CD1c-positive myeloid dendritic cell (primary cell): ENCODE measurements at regions not wholly inside any gene's neighbourhood (a gene's known extent, or its start where the extent isn't known, plus 50 kb on each side); places are given as distances from the start of the nearest gene placed in this dataset.
"Not testable (repeated sequence)": the region's sequence is repeated elsewhere in the genome, so short reads cannot be mapped to it uniquely, and the experiment has no call there.

Experiments
- DNase-seq: peaks from one replicate; pipeline ENCODE4 v3.0.0-alpha.2; 2016; ENCODE audit errors: extremely low spot score

GRCh38 chr5:1652873-1653697 is 129.3 kb upstream of the LPCAT1 start:
- DNase-seq: peak; percentile 7

- DNase-seq: no peak
Observed at GRCh38 chr5:1651971-1652872, 128.5 kb upstream of the LPCAT1 start.

DNA sequence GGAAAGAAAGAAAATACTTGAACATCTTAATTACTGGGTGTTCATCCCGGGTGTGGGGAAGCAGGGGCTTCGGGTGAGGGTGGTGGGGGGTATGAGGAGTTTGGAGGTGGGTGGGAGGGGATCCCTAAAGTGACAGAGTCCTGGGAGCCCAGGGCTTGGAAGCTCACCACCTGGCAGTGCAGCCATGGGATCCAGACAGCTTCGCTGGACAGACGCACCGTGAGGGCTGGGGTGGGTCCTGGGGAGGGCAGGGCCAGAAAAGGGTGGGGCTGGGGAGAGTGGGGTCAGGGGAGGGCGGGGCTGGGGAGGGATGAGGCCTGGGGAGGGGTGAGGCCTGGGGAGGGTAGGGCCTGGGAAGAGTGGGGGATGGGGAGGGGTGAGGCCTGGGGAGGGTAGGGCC is 127.5 kb upstream of the LPCAT1 start:
- no peak for DNase-seq

DNA sequence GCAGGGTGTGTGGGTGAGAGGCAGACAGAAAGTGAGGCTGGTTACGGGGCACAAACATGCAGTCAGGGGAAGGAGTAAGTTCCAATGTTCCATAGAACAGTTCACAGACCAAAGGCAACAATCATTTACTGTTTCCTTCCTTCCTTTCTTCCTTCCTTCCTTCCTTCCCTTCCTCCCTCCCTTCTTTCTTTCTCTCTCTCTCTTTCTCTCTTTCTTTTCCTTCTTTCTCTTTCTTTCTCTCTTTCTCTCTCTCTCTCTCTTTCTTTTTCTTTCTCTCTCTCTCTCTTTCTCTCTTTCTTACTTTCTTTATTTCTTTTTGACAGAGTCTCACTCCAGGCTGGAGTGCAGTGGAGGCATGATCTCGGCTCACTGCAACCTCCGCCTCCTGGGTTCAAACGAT is 125.8 kb upstream of the LPCAT1 start:
- no peak for DNase-seq

GRCh38 chr5:1648806-1649205 is 125.0 kb upstream of the LPCAT1 start:
- DNase-seq: no peak

DNA sequence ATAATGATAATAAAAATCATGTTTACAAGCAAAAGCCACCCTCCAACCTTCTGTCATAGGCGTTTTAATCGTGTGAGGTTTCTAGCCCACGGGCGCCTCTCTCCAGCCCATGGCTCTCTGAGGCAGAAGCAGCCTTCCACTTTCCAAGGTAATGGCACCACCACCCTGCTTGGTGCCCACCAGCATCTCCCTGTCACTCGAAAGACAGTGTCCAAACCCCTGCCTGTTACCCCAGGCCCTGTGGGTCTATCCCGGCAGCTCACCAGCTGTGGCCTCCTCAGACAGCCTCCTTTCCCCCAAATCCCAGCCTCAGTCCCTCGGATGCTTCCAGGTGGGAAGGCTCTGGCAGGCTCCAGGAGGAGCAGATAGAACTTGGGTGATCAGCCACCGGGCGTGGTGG is 123.8 kb upstream of the LPCAT1 start:
- DNase-seq: no peak

GRCh38 chr5:1644810-1645571 is 121.2 kb upstream of the LPCAT1 start:
- peak; percentile 85 for DNase-seq

GRCh38 chr5:1644393-1644809 is 120.6 kb upstream of the LPCAT1 start:
- not testable (repeated sequence) for DNase-seq

- DNase-seq: no peak
Observed at GRCh38 chr5:1643651-1644392, 120.1 kb upstream of the LPCAT1 start.

- DNase-seq: no peak
Observed at GRCh38 chr5:1642621-1643061, 118.9 kb upstream of the LPCAT1 start.

DNA sequence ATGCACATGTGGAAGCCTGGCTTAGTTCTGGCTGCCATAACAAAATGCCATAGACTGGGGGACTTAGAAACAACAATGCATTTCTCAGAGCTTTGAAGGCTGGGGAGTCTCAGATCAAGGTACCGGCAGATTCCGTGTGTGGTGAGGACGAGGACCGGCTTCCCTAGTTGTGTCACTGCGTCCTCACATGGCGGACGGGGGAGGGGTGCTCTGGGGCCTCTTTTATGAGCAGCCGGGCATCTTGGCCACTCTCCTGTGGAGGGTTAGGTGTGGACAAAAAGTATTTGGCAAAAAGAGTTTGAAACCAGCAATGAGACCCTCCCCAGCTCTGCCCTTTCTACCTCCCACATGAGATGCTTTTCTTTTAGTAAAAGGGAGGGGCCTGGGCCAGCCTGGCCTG is 118.5 kb upstream of the LPCAT1 start:
- no peak for DNase-seq

DNA sequence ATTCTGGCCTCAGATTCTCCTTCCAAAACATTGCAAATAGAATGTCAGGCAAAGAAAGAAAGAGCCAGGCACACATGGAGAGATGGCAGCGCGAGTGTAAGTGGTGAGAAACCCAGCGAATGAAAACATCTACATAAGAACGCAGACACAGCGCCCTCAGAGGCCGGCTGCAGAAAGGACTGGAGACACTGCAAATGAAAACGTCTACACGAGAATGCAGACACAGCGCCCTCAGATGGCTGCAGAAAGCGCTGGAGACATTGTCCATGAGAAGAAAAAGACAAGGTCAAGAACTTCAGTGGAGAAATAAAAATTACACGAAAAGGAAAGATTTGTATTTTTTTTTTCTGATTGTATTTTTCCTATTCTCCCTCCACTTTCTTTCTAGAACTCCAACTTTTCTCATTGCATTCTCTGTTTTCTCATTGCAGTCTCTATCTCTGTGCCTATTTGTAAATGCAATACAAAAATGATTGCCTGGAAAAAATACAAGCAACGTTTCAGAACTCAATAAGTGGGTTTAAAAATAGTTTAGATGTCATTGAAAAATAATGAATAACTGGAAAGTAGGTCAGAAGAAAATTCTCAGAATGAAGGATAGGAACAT is 117.9 kb upstream of the LPCAT1 start:
- DNase-seq: peak; percentile 84

DNA sequence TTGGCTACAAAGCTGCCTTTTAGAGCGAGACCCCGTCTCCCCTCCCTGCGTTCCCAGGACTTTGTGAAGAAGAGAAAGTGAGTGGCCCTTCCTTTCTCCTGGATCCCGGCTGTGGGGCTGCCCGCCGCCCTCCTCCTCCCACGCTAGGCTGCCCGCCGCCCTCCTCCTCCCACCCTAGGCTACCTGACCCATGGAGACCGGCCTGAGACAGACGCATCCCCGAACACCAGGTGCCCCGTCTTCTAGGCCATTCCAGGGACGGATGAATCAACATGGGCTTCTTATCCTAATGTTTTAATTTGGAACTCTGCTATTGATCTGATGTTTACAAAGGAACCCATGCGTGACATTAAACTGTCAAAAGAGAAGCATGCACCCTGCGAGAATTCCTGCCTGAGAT is 117.3 kb upstream of the LPCAT1 start:
- DNase-seq: no peak

DNA sequence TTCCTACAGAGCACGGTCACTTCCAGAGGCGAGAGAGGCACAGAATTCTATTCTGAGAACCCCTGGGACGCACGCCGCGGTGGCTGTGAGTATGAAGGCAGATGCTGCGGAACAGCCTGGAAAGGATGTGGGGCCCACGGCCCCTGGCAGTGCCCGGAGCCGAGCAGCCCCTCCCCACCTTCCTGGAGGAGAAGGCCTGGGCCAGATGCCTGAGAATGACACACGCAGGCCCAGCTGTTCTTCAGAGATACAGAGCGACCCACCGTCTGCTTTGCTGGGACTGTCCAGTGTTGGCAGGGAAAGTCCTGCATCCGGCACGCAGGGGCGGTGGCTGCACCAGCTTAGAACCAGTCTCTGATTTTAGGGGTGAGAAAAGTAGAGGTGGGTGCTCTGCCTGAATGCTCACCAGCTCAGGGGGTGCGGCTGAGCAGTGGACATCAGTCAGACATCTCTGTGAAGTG is 116.7 kb upstream of the LPCAT1 start:
- no peak for DNase-seq

- no peak for DNase-seq
Observed at GRCh38 chr5:1639757-1640156, 116.0 kb upstream of the LPCAT1 start.

GRCh38 chr5:1638658-1639400 is 115.1 kb upstream of the LPCAT1 start:
- no peak for DNase-seq

DNA sequence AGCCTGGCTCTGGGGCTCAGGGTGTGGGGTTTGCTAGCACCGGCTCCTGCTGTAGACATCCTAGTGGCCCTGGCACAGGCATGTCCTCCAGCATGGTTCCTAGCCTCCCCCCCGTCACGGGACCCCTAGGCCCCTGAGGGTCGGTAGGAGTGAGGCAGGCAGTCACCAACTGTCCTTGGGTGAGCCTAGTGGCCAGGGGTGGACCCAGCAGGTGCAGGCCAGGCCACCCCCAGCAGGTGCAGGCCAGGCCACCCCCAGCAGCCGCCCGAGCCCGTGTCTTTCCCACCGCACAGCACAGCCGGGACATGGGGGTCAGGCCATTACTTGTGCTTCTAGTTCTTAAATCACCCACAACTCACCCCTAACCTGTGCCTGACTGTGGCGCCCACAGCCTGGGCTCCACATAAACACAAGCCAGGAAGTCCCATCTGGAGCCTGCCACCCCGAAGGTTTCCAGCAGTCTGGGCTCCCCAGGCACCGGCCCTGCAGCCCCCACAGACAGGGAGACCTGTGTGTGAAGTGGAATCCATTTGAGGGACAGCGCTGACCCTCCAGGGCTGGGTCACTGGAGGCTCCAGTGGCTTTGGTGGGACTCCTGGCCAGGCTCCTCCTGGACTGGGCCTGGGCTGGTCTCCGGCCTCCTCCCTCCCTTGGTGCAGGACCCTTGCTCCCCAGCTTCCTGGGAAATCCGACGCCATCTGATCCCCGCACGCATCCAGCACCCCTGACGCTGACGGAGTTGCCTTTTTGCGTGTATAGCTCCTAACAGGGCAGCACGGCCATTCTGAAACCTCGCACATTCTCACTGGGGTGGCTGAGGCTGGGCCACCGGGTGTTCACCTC is 114.1 kb upstream of the LPCAT1 start:
- DNase-seq: no peak

DNA sequence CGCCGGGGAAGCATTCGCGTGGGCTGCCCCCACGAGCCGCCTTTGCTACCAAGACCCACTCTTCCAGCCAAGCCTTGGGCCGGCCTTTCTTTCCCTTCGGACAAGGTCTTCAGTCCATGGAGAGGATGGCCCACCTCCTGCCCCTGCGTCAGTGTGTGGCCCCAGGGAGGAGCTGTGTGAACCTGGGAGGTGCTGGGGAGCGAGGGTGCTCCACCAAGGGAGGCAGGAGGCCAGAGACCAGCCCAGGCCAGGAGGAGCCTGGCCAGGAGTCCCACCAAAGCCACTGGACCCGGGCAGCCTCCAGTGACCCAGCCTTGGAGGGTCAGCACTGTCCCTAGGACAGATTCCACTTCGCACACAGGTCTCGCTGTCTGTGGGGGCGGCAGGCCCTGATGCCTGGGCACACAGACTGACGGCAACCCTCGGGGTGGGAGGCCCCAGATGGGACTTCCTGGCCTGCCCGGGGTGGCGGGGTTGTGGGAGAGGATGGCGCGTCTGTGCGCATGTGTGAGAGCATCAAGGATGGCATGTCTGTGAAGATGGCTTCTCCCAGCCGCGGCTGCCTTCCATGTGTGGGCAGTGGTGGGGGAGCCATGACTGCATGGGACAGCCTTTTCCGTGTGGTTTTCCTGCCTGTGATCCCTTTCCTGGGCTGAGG is 113.3 kb upstream of the LPCAT1 start:
- no peak for DNase-seq
